GM12875 (cell line): ENCODE measurements at regions not wholly inside any gene's neighbourhood (a gene's known extent, or its start where the extent isn't known, plus 50 kb on each side); places are given as distances from the start of the nearest gene placed in this dataset.

Experiments used
- H3K4me3 ChIP-seq: one replicate; pipeline ENCODE4 v1.5.1; 2011; ENCODE audit warnings: low read depth, low read length, control low read depth
- TF ChIP-seq, protein P1 (sequence below): IDR thresholded peaks from 2 replicates; pipeline ENCODE4 v1.5.1; 2011; ENCODE audit warnings: low read depth, mild to moderate bottlenecking, control low read depth, inconsistent platforms, low read length, moderate library complexity, borderline replicate concordance; ENCODE audit not compliant: insufficient read depth

- TF ChIP-seq, protein P1, sequence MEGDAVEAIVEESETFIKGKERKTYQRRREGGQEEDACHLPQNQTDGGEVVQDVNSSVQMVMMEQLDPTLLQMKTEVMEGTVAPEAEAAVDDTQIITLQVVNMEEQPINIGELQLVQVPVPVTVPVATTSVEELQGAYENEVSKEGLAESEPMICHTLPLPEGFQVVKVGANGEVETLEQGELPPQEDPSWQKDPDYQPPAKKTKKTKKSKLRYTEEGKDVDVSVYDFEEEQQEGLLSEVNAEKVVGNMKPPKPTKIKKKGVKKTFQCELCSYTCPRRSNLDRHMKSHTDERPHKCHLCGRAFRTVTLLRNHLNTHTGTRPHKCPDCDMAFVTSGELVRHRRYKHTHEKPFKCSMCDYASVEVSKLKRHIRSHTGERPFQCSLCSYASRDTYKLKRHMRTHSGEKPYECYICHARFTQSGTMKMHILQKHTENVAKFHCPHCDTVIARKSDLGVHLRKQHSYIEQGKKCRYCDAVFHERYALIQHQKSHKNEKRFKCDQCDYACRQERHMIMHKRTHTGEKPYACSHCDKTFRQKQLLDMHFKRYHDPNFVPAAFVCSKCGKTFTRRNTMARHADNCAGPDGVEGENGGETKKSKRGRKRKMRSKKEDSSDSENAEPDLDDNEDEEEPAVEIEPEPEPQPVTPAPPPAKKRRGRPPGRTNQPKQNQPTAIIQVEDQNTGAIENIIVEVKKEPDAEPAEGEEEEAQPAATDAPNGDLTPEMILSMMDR = no peak
- H3K4me3 ChIP-seq = no peak overlapping the region
These were observed 269.7 kb downstream of the SEC14L1 start for GRCh38 chr17:77410470-77410869.

- no peak overlapping the region for H3K4me3 ChIP-seq
- TF ChIP-seq, protein P1 = no peak
These were observed 274.1 kb downstream of the SEC14L1 start for GRCh38 chr17:77414811-77415400.

DNA sequence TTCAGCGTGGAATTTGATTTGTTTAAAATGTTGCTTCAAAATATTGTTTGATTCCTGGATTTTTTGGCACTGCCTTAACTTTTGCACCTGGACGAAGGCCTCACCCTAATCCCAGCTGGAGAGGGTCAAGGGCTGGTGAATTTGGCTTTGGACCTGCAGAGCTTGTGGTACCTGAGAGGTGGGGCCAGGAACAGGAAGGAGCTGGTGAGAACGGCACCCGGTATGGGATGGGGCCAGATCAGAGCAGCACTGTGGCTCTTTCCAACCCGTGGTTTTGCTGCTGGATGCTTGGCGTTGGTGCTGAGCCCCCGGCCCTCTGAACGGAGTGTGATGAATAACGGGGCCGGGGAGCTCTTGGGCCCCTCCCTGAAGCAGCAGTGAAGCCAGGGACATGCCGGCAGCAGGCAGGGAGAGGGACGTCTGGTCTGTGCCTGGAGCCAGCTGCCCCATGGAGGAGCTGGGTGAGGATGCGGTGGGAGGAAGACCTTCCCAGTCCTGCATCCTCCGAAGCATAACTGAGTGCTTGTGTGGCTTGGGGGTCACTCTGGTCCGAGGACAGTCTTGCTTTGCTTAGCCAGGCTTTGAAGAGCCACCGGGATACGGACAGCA is 275.4 kb downstream of the SEC14L1 start:
- no peak overlapping the region for H3K4me3 ChIP-seq
- TF ChIP-seq, protein P1 = no peak

DNA sequence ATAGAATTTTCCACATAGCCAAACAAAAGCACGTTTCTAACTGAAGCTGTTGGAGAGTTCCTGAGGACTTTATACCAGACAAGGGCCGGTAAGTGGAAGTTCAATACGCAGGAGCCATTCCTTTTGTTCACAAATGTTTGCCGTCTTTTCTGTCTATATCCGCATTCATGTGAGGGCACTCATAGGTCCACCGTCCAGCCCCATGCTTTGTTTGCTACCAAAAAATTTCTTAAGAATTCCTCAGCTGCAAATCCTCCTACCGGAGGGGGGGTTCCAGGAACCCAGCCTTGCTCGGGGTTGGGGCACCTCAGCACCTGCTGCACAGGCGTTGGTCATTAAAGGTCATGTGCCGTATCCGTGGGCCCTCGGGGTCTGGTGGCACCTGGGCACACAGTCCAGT is 276.8 kb downstream of the SEC14L1 start:
- no peak overlapping the region for H3K4me3 ChIP-seq
- TF ChIP-seq, protein P1 = no peak

GRCh38 chr17:77418609-77419008 is 277.8 kb downstream of the SEC14L1 start:
- TF ChIP-seq, protein P1 = no peak

GRCh38 chr17:77419095-77419494 is 278.3 kb downstream of the SEC14L1 start:
- H3K4me3 ChIP-seq = no peak overlapping the region
- TF ChIP-seq, protein P1 = no peak

More at GRCh38 chr17:77418609-77419008, 277.8 kb downstream of the SEC14L1 start:
- no peak overlapping the region for H3K4me3 ChIP-seq

- no peak overlapping the region for H3K4me3 ChIP-seq
- TF ChIP-seq, protein P1 = no peak
These were observed 278.9 kb downstream of the SEC14L1 start for GRCh38 chr17:77419547-77420094.
